Neural progenitor cell (in vitro differentiated cells): ENCODE measurements at regions not wholly inside any gene's neighbourhood (a gene's known extent, or its start where the extent isn't known, plus 50 kb on each side); places are given as distances from the start of the nearest gene placed in this dataset.

Experiments used
- DNase-seq: peaks from one replicate; pipeline ENCODE4 v3.0.0-alpha.2; 2016; ENCODE audit warnings: low spot score
- H2AFZ ChIP-seq: fragments of 200-600 bp; sonication (generic); replicated peaks from 2 replicates; pipeline ENCODE4 v1.6.1; 2016; ENCODE audit warnings: antibody characterized with exemption
- H3F3A ChIP-seq: fragments of 200-600 bp; sonication (generic); 2 replicates; pipeline ENCODE4 v1.6.1; 2016; ENCODE audit warnings: antibody characterized with exemption, low read depth
- H3K27ac ChIP-seq: fragments of 200-600 bp; sonication (generic); 2 replicates; pipeline ENCODE4 v1.5.1; 2016; ENCODE audit warnings: mild to moderate bottlenecking
- H3K27me3 ChIP-seq: fragments of 200-600 bp; sonication (generic); 2 replicates; pipeline ENCODE4 v1.6.1; 2016; ENCODE audit warnings: mild to moderate bottlenecking, moderate library complexity
- H3K36me3 ChIP-seq: fragments of 200-600 bp; sonication (generic); 2 replicates; pipeline ENCODE4 v1.5.1; 2016
- H3K4me1 ChIP-seq: fragments of 200-600 bp; sonication (generic); 2 replicates; pipeline ENCODE4 v1.6.1; 2016; ENCODE audit warnings: mixed run types
- H3K4me2 ChIP-seq: fragments of 200-600 bp; sonication (generic); 2 replicates; pipeline ENCODE4 v1.6.1; 2016
- H3K4me3 ChIP-seq: fragments of 200-600 bp; sonication (generic); 2 replicates; pipeline ENCODE4 v1.5.1; 2016
- H3K79me2 ChIP-seq: fragments of 200-600 bp; sonication (generic); 2 replicates; pipeline ENCODE4 v1.6.1; 2016; ENCODE audit warnings: low read depth
- H3K9ac ChIP-seq: fragments of 200-600 bp; sonication (generic); 2 replicates; pipeline ENCODE4 v1.6.1; 2016
- H3K9me3 ChIP-seq: fragments of 200-600 bp; sonication (generic); 2 replicates; pipeline ENCODE4 v1.5.1; 2016; ENCODE audit warnings: low read depth
- H4K20me1 ChIP-seq: fragments of 200-600 bp; sonication (generic); 2 replicates; pipeline ENCODE4 v1.6.1; 2016; ENCODE audit warnings: low read depth
- H3K27ac Mint-ChIP-seq: 3 replicates; pipeline ENCODE4 v1.8.0; 2021; ENCODE audit warnings: mixed read lengths
- H3K27me3 Mint-ChIP-seq: 2 replicates; pipeline ENCODE4 v1.8.0; 2022; ENCODE audit warnings: low read depth, mild to moderate bottlenecking, inconsistent platforms, moderate library complexity, mixed read lengths; ENCODE audit not compliant: insufficient read depth
- H3K36me3 Mint-ChIP-seq: 3 replicates; pipeline ENCODE4 v1.8.0; 2021; ENCODE audit warnings: mixed read lengths
- H3K4me1 Mint-ChIP-seq: 3 replicates; pipeline ENCODE4 v1.8.0; 2021; ENCODE audit warnings: mixed read lengths
- H3K4me3 Mint-ChIP-seq: 3 replicates; pipeline ENCODE4 v1.8.0; 2021; ENCODE audit warnings: mild to moderate bottlenecking, moderate library complexity, mixed read lengths
- H3K9me3 Mint-ChIP-seq: 3 replicates; pipeline ENCODE4 v1.8.0; 2020; ENCODE audit warnings: mixed read lengths
- EZH2 ChIP-seq: fragments of 200-600 bp; sonication (generic); IDR thresholded peaks from 2 replicates; pipeline ENCODE4 v1.6.1; 2017; ENCODE audit warnings: antibody characterized with exemption, mild to moderate bottlenecking, moderate library complexity
- EZH2phosphoT487 ChIP-seq: fragments of 200-600 bp; sonication (generic); IDR thresholded peaks from 2 replicates; pipeline ENCODE4 v1.6.1; 2017; ENCODE audit warnings: antibody characterized with exemption
- TF ChIP-seq, protein P1 (sequence below): fragments of 200-600 bp; sonication (generic); IDR thresholded peaks from 2 replicates; pipeline ENCODE4 v1.5.1; 2017; ENCODE audit warnings: antibody characterized with exemption, mild to moderate bottlenecking

DNA sequence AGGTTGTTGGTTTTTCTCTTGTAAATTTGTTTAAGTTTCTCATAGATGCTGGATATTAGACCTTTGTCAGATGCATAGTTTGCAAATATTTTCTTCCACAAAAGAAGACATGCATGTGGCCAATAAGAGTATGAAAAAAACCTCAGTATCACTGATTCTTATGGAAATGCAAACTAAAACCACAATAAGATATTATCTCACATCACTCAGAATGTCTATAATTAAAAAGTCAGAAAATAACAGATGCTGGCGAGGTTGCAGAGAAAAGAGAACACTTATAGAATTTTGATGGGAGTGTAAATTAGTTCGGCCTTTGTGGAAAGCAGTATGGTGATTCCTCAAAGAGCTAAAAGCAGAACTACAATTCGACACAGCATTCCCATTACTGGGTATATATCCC, 1355.6 kb downstream of the FAM133A start:
- no peaks in the 10 kb centered on the region for H3K4me1 Mint-ChIP-seq
- no peak overlapping the region for H3K27ac Mint-ChIP-seq

DNA sequence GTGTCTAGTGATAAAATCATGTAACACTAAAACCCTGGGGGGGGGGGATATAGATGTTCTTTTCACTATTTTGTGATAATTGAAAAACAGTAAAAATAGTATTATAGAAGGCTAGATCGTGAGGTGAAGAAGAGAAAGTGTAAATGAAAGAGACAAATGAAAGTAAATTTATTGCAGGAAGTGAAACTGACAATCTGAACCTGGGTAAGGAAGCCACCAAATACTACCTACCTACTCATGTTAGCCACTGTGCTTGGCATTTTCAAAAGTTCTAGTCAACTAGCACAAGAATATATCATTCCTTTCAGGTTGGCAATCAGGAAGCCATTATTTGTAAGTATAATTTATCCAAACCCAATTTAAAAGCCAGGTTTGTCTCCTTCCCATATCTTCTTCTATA, 1366.1 kb downstream of the FAM133A start:
- no peak for DNase-seq
- Histone ChIP-seq H3K36me3 (no peaks in the 10 kb centered on the region), H3K9ac (no peak overlapping the region), H3K79me2 (no peaks in the 10 kb centered on the region), H3K27ac (no peak overlapping the region), H3F3A (no peaks in the 10 kb centered on the region), H3K4me1 (no peaks in the 10 kb centered on the region), H3K27me3 (no peaks in the 10 kb centered on the region), H3K4me2 (no peak overlapping the region), H4K20me1 (no peaks in the 10 kb centered on the region), H3K4me3 (no peak overlapping the region), H3K9me3 (no peaks in the 10 kb centered on the region), H2AFZ (no peak overlapping the region)
- no peaks in the 10 kb centered on the region for H3K27me3 Mint-ChIP-seq
- no peaks in the 10 kb centered on the region for H3K9me3 Mint-ChIP-seq
- no peak overlapping the region for H3K27ac Mint-ChIP-seq
- no peak overlapping the region for H3K4me3 Mint-ChIP-seq
- H3K4me1 Mint-ChIP-seq: no peaks in the 10 kb centered on the region
- TF ChIP-seq EZH2 (no peak), EZH2phosphoT487 (no peak)
- TF ChIP-seq, protein P1, sequence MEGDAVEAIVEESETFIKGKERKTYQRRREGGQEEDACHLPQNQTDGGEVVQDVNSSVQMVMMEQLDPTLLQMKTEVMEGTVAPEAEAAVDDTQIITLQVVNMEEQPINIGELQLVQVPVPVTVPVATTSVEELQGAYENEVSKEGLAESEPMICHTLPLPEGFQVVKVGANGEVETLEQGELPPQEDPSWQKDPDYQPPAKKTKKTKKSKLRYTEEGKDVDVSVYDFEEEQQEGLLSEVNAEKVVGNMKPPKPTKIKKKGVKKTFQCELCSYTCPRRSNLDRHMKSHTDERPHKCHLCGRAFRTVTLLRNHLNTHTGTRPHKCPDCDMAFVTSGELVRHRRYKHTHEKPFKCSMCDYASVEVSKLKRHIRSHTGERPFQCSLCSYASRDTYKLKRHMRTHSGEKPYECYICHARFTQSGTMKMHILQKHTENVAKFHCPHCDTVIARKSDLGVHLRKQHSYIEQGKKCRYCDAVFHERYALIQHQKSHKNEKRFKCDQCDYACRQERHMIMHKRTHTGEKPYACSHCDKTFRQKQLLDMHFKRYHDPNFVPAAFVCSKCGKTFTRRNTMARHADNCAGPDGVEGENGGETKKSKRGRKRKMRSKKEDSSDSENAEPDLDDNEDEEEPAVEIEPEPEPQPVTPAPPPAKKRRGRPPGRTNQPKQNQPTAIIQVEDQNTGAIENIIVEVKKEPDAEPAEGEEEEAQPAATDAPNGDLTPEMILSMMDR: no peak
- no peaks in the 10 kb centered on the region for H3K36me3 Mint-ChIP-seq

More for the DNA sequence above, 1355.6 kb downstream of the FAM133A start:
- no peak overlapping the region for H3K4me2 ChIP-seq
- H3K9me3 ChIP-seq: no peaks in the 10 kb centered on the region
- H3K9ac ChIP-seq: no peak overlapping the region
- DNase-seq: no peak
- H3K36me3 ChIP-seq: no peaks in the 10 kb centered on the region
- TF ChIP-seq, protein P1: no peak
- TF ChIP-seq EZH2phosphoT487 (no peak), EZH2 (no peak)
- no peaks in the 10 kb centered on the region for H3K4me1 ChIP-seq
- Mint-ChIP-seq H3K36me3 (no peaks in the 10 kb centered on the region), H3K4me3 (no peak overlapping the region), H3K9me3 (no peaks in the 10 kb centered on the region), H3K27me3 (peaks cover 2% of the 10 kb centered on the region)
- H2AFZ ChIP-seq: no peak overlapping the region
- no peaks in the 10 kb centered on the region for H3K27me3 ChIP-seq
- no peaks in the 10 kb centered on the region for H3F3A ChIP-seq
- H4K20me1 ChIP-seq: no peaks in the 10 kb centered on the region
- H3K27ac ChIP-seq: no peak overlapping the region
- H3K4me3 ChIP-seq: no peak overlapping the region
- no peaks in the 10 kb centered on the region for H3K79me2 ChIP-seq

DNA sequence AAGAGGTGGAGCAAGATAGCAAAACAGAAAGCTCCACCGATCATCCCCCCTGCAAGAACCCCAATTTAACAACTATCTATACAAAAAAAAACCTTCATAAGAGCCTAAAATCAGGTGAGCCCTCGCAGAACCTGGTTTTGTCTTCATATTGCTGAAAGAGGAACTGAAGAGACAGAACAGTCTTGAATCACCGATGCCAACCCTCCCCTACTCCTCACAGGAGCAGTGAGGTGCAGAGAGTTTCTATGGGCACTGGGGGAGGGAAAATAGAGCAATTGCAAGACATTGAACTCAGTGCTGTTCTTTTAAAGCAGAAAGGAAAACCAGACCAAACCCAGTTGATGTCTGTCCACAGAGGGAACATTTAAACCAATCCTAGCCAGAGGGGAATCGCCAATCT, 1370.3 kb downstream of the FAM133A start:
- Histone ChIP-seq H3K27ac (no peak overlapping the region), H3K4me3 (no peak overlapping the region), H3K79me2 (no peaks in the 10 kb centered on the region), H3K9me3 (no peaks in the 10 kb centered on the region), H3F3A (no peaks in the 10 kb centered on the region), H3K4me2 (no peak overlapping the region), H2AFZ (no peak overlapping the region), H4K20me1 (no peaks in the 10 kb centered on the region), H3K36me3 (no peaks in the 10 kb centered on the region), H3K27me3 (no peaks in the 10 kb centered on the region), H3K4me1 (no peaks in the 10 kb centered on the region), H3K9ac (no peak overlapping the region)
- Mint-ChIP-seq H3K36me3 (no peaks in the 10 kb centered on the region), H3K27ac (no peak overlapping the region), H3K9me3 (no peaks in the 10 kb centered on the region), H3K4me1 (no peaks in the 10 kb centered on the region), H3K27me3 (no peaks in the 10 kb centered on the region), H3K4me3 (no peak overlapping the region)
- TF ChIP-seq EZH2phosphoT487: no peak
- TF ChIP-seq, protein P1: no peak
- TF ChIP-seq EZH2: no peak
- no peak for DNase-seq

DNA sequence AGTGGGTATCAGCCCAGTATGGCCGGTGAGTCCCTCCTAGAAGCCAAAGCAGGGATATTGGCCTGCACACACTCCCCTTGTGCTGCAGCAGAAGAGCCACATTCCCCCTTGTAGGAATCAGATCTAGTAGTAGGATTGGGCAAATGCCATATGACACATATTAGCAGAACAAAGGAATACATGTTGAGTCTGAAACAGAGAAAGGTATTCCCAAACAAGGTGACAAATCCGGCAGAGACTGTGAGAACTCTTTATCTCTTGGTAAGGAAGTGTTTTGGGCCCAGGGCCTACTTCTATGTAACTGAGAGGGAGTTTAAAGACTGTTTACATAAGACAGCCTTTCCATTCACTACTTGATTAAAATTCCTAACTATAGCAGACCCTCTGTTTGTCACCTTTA, 1382.0 kb downstream of the FAM133A start:
- peaks cover 5% of the 10 kb centered on the region for H3K4me1 ChIP-seq
- no peaks in the 10 kb centered on the region for H3K27me3 Mint-ChIP-seq

More for the DNA sequence above, 1382.0 kb downstream of the FAM133A start:
- TF ChIP-seq, protein P1: no peak
- no peak for TF ChIP-seq EZH2phosphoT487
- TF ChIP-seq EZH2: no peak
- Mint-ChIP-seq H3K36me3 (no peaks in the 10 kb centered on the region), H3K4me1 (peaks cover 9% of the 10 kb centered on the region), H3K9me3 (no peaks in the 10 kb centered on the region), H3K4me3 (no peak overlapping the region), H3K27ac (no peak overlapping the region)
- Histone ChIP-seq H3K9me3 (no peaks in the 10 kb centered on the region), H3K4me2 (no peak overlapping the region), H3K36me3 (no peaks in the 10 kb centered on the region), H3K27ac (no peak overlapping the region), H2AFZ (peak overlapping the region; percentile 23), H3K4me3 (no peak overlapping the region), H3K9ac (no peak overlapping the region), H3K79me2 (no peaks in the 10 kb centered on the region), H3K27me3 (no peaks in the 10 kb centered on the region), H4K20me1 (no peaks in the 10 kb centered on the region), H3F3A (no peaks in the 10 kb centered on the region)
- no peak for DNase-seq
